Stimulated activated CD8-positive, alpha-beta memory T cell treated with anti-CD3 and anti-CD28 coated beads, Interleukin-12 subunit alpha, Interleukin-12 subunit beta, amount 100 ng/mL, for 1 hour (primary cell): ENCODE measurements at regions not wholly inside any gene's neighbourhood (a gene's known extent, or its start where the extent isn't known, plus 50 kb on each side); places are given as distances from the start of the nearest gene placed in this dataset.
"Not testable (repeated sequence)": the region's sequence is repeated elsewhere in the genome, so short reads cannot be mapped to it uniquely, and the experiment has no call there.

Experiments used
- DNase-seq: peaks from one replicate; pipeline ENCODE4 v3.0.0-alpha.2; 2020; ENCODE audit warnings: low read depth

- DNase-seq, result no peak
Observed at GRCh38 chr16:26394409-26394808, 672.3 kb upstream of the C16orf82 start.

GRCh38 chr16:26395700-26396099 is 671.0 kb upstream of the C16orf82 start:
- DNase-seq, result no peak

GRCh38 chr16:26396511-26397235 is 670.1 kb upstream of the C16orf82 start:
- no peak for DNase-seq

GRCh38 chr16:26413780-26414179 is 652.9 kb upstream of the C16orf82 start:
- DNase-seq, result no peak

- not testable (repeated sequence) for DNase-seq
Observed at GRCh38 chr16:26419458-26419857, 647.3 kb upstream of the C16orf82 start.

- DNase-seq, result no peak
Observed at GRCh38 chr16:26430618-26431017, 636.1 kb upstream of the C16orf82 start.

- DNase-seq, result no peak
Observed at GRCh38 chr16:26433807-26434206, 632.9 kb upstream of the C16orf82 start.

- DNase-seq, result no peak
Observed at GRCh38 chr16:26441178-26441577, 625.5 kb upstream of the C16orf82 start.

- DNase-seq, result no peak
Observed at GRCh38 chr16:26442321-26442720, 624.4 kb upstream of the C16orf82 start.

- no peak for DNase-seq
Observed at GRCh38 chr16:26447570-26447969, 619.2 kb upstream of the C16orf82 start.

GRCh38 chr16:26453215-26453614 is 613.5 kb upstream of the C16orf82 start:
- DNase-seq, result no peak

- no peak for DNase-seq
Observed at GRCh38 chr16:26454102-26454501, 612.6 kb upstream of the C16orf82 start.

GRCh38 chr16:26456074-26456473 is 610.7 kb upstream of the C16orf82 start:
- DNase-seq, result no peak

GRCh38 chr16:26457095-26457494 is 609.6 kb upstream of the C16orf82 start:
- DNase-seq, result no peak

- no peak for DNase-seq
Observed at GRCh38 chr16:26457882-26458281, 608.8 kb upstream of the C16orf82 start.

GRCh38 chr16:26464576-26465266 is 602.0 kb upstream of the C16orf82 start:
- DNase-seq, result no peak

GRCh38 chr16:26474405-26474804 is 592.3 kb upstream of the C16orf82 start:
- DNase-seq, result not testable (repeated sequence)

GRCh38 chr16:26475596-26475995 is 591.1 kb upstream of the C16orf82 start:
- no peak for DNase-seq

- DNase-seq, result no peak
Observed at GRCh38 chr16:26491101-26491670, 575.5 kb upstream of the C16orf82 start.

- no peak for DNase-seq
Observed at GRCh38 chr16:26491962-26492361, 574.8 kb upstream of the C16orf82 start.

- no peak for DNase-seq
Observed at GRCh38 chr16:26493751-26494150, 573.0 kb upstream of the C16orf82 start.

- DNase-seq, result no peak
Observed at GRCh38 chr16:26497896-26498295, 568.8 kb upstream of the C16orf82 start.

GRCh38 chr16:26500326-26500725 is 566.4 kb upstream of the C16orf82 start:
- no peak for DNase-seq
